GM18867 (cell line): ENCODE measurements at regions not wholly inside any gene's neighbourhood (a gene's known extent, or its start where the extent isn't known, plus 50 kb on each side); places are given as distances from the start of the nearest gene placed in this dataset.

Experiments used
- ATAC-seq: cut with Tn5 transposase; IDR thresholded peaks from one replicate; pipeline ENCODE4 v1.9.1; 2021; ENCODE audit warnings: mild to moderate bottlenecking, moderate library complexity; ENCODE audit not compliant: unreplicated experiment

GRCh38 chr6:149212206-149212605, 105.3 kb upstream of the TAB2 start:
- ATAC-seq = no peak

GRCh38 chr6:149212892-149213801, 104.4 kb upstream of the TAB2 start:
- ATAC-seq = peak; percentile 31

- no peak for ATAC-seq
Observed at GRCh38 chr6:149213829-149214228, 103.7 kb upstream of the TAB2 start.

- ATAC-seq = no peak
Observed at GRCh38 chr6:149216459-149216858, 101.1 kb upstream of the TAB2 start.

- ATAC-seq = peak; percentile 72
Observed at GRCh38 chr6:149217466-149217888, 100.0 kb upstream of the TAB2 start.

- ATAC-seq = no peak
Observed at GRCh38 chr6:149218471-149218870, 99.0 kb upstream of the TAB2 start.

- no peak for ATAC-seq
Observed at GRCh38 chr6:149218915-149219314, 98.6 kb upstream of the TAB2 start.

- no peak for ATAC-seq
Observed at GRCh38 chr6:149220882-149221773, 96.4 kb upstream of the TAB2 start.

- no peak for ATAC-seq
Observed at GRCh38 chr6:149221774-149222070, 95.8 kb upstream of the TAB2 start.

GRCh38 chr6:149223120-149223903, 94.2 kb upstream of the TAB2 start:
- ATAC-seq = no peak

GRCh38 chr6:149223904-149224351, 93.6 kb upstream of the TAB2 start:
- ATAC-seq = no peak

GRCh38 chr6:149224399-149224798, 93.1 kb upstream of the TAB2 start:
- no peak for ATAC-seq

GRCh38 chr6:149225370-149225769, 92.1 kb upstream of the TAB2 start:
- ATAC-seq = no peak

- no peak for ATAC-seq
Observed at GRCh38 chr6:149225946-149226345, 91.6 kb upstream of the TAB2 start.

- no peak for ATAC-seq
Observed at GRCh38 chr6:149227796-149228195, 89.7 kb upstream of the TAB2 start.

- no peak for ATAC-seq
Observed at GRCh38 chr6:149228311-149228955, 89.1 kb upstream of the TAB2 start.

GRCh38 chr6:149229096-149229495, 88.4 kb upstream of the TAB2 start:
- ATAC-seq = no peak

- ATAC-seq = no peak
Observed at GRCh38 chr6:149230712-149231460, 86.6 kb upstream of the TAB2 start.

GRCh38 chr6:149231778-149232177, 85.7 kb upstream of the TAB2 start:
- ATAC-seq = no peak
